ENCODE measurements at regions not wholly inside any gene's neighbourhood (a gene's known extent, or its start where the extent isn't known, plus 50 kb on each side); places are given as distances from the start of the nearest gene placed in this dataset.

DNA sequence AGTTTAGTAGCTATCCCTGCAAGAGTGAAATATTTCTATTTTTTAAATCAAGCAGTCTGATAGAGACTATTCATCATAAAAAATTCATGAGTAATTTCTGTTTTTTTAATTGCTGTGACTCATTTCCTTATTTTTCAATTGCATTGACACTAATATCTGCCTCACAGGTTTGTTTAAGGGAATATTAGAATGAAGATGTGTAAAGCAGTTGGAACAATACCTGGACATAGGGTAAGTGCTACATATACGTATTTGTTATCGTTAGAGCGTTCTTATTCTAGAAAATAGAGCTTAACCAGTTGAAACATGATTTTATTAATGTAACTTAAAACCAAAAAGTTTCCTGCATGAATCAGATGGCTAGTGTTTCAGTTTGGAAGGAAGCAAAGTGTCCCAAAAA lies 2211.3 kb downstream of the PCDH7 start:
- no peak overlapping the region for H4K91ac ChIP-seq (replicated peaks; ENCODE audit: insufficient read length, low read length)
- no peak overlapping the region for H4K5ac ChIP-seq (ENCODE audit: insufficient read length, low read depth, low read length)
- H3K4ac ChIP-seq (replicated peaks; ENCODE audit: insufficient read length, low read depth, low read length): no peak overlapping the region
- no peak overlapping the region for H2BK5ac ChIP-seq (ENCODE audit: low read depth, low read length)
- H3K9me3 ChIP-seq (ENCODE audit: insufficient read depth in 2 of 2, low read depth in 1 of 2, low read length in 1 of 2): no peaks in the 10 kb centered on the region
- ChIA-PET CTCF (ENCODE audit: partially characterized antibody) (no interaction called here), POLR2A (ENCODE audit: partially characterized antibody) (no interaction called here)
- H3K4me1 ChIP-seq (replicated peaks in 1 of 4; ENCODE audit: control insufficient read depth in 3 of 4, insufficient read depth in 4 of 4, low read length in 3 of 4): peaks cover 0 to 2% (median 0%) of the 10 kb centered on the region in 4 experiments; a peak in 1 of 7 replicates
- H2BK15ac ChIP-seq (ENCODE audit: low read length): no peak overlapping the region
- H3K23me2 ChIP-seq (ENCODE audit: low read depth, low read length): no peaks in the 10 kb centered on the region
- no peaks in the 10 kb centered on the region; a peak in 1 of 8 replicates for H3K36me3 ChIP-seq (ENCODE audit: control insufficient read depth in 2 of 4, insufficient read depth in 4 of 4, low read length in 3 of 4)
- H3K9ac ChIP-seq (replicated peaks in 1 of 4; ENCODE audit: extremely low read depth in 1 of 4, low read depth in 3 of 4, low read length in 3 of 4): no peak overlapping the region
- no peaks in the 10 kb centered on the region for H3K79me1 ChIP-seq (ENCODE audit: low read depth, low read length)
- no peaks in the 10 kb centered on the region for H4K20me1 ChIP-seq (replicated peaks in 1 of 2; ENCODE audit: control insufficient read depth in 1 of 2, insufficient read depth in 2 of 2, low read length in 2 of 2)
- no peak overlapping the region for H2BK20ac ChIP-seq (ENCODE audit: low read length)
- H2BK12ac ChIP-seq (ENCODE audit: low read depth, low read length): no peak overlapping the region
- H3K27ac ChIP-seq (ENCODE audit: low read depth, low read length): no peak overlapping the region
- H3K14ac ChIP-seq (ENCODE audit: insufficient read length): no peak overlapping the region
- no peak overlapping the region for H3K4me3 ChIP-seq (ENCODE audit: extremely low read depth in 1 of 4, insufficient read depth in 2 of 4, low read depth in 3 of 4, low read length in 4 of 4)
- H3K56ac ChIP-seq (replicated peaks; ENCODE audit: insufficient read length, low read depth, low read length): no peak overlapping the region
- H2AK5ac ChIP-seq (ENCODE audit: low read depth, low read length): no peak overlapping the region
- H2AFZ ChIP-seq (ENCODE audit: low read length): no peak overlapping the region
- DNase-seq (ENCODE audit: low read depth in 1 of 2, low spot score in 2 of 2) (no peak), FAIRE-seq (no peak)
- H3K79me2 ChIP-seq (ENCODE audit: control insufficient read depth in 1 of 2, insufficient read depth in 2 of 2, low read length in 2 of 2): no peaks in the 10 kb centered on the region
- H3K27me3 ChIP-seq (replicated peaks in 1 of 4; ENCODE audit: control insufficient read depth in 3 of 4, extremely low read depth in 1 of 4, insufficient read depth in 3 of 4, low read length in 3 of 4): no peaks in the 10 kb centered on the region
- H2BK120ac ChIP-seq (replicated peaks; ENCODE audit: low read depth, low read length): no peak overlapping the region
- no peak overlapping the region for H3K4me2 ChIP-seq (ENCODE audit: insufficient read depth in 1 of 2, low read depth in 2 of 2, low read length in 2 of 2)
- no peak overlapping the region for H3K18ac ChIP-seq (ENCODE audit: extremely low read depth, low read length)
- H4K8ac ChIP-seq (ENCODE audit: extremely low read depth, insufficient read depth, low read length): no peak overlapping the region
- H3K23ac ChIP-seq (ENCODE audit: insufficient read length): no peak overlapping the region
- WGBS, 2 experiments (ENCODE audit: extremely low coverage in 1 of 2, insufficient coverage in 1 of 2, insufficient read length in 1 of 2, insufficient replicate concordance in 2 of 2, low coverage in 1 of 2, low lambda C conversion rate in 2 of 2, missing lambda C conversion rate in 1 of 2): 70% methylated on average over 3 of the region's 3 CpGs; no CpG with 5 or more reads in 1 of the 2 experiments
- no peak for TF ChIP-seq CBX5 (IDR thresholded peaks at IDR 0.05; ENCODE audit: low read depth, low read length)
- no peak for TF ChIP-seq RAD21 (IDR thresholded peaks at IDR 0.05 in 1 of 2, conservative IDR thresholded peaks at IDR 0.05 in 1 of 2; ENCODE audit: low read depth in 2 of 2, low read length in 2 of 2)
- no peak for TF ChIP-seq JUN (IDR thresholded peaks at IDR 0.05; ENCODE audit: low read depth, low read length)
